ENCODE measurements at regions not wholly inside any gene's neighbourhood (a gene's known extent, or its start where the extent isn't known, plus 50 kb on each side); places are given as distances from the start of the nearest gene placed in this dataset.
"Not testable (repeated sequence)": the region's sequence is repeated elsewhere in the genome, so short reads cannot be mapped to it uniquely, and the experiment has no call there.

GRCh38 chr1:95754412-95754811, 520.4 kb downstream of the RWDD3 start:
- no peaks in the 10 kb centered on the region for H3K4me1 ChIP-seq (ENCODE audit: control insufficient read depth, insufficient read depth, low read length)
- no peaks in the 10 kb centered on the region for H3K27me3 ChIP-seq (replicated peaks; ENCODE audit: control insufficient read depth, insufficient read depth, low read length)
- no peak overlapping the region for H3K9ac ChIP-seq (ENCODE audit: low read length)
- peaks cover 10% of the 10 kb centered on the region for H3K9me3 ChIP-seq (ENCODE audit: control insufficient read depth, low read length)
- no peak for DNase-seq (ENCODE audit: low read depth)
- H3K36me3 ChIP-seq (ENCODE audit: control insufficient read depth, insufficient read depth, low read length, severe bottlenecking) = no peaks in the 10 kb centered on the region
- H3K4me3 ChIP-seq (ENCODE audit: low read length) = no peak overlapping the region

GRCh38 chr1:95766036-95766435, 532.0 kb downstream of the RWDD3 start:
- Histone ChIP-seq H3K9me3 (ENCODE audit: control insufficient read depth, low read length) (no peaks in the 10 kb centered on the region), H3K4me3 (ENCODE audit: low read length) (no peak overlapping the region), H3K9ac (ENCODE audit: low read length) (no peak overlapping the region), H3K4me1 (ENCODE audit: control insufficient read depth, insufficient read depth, low read length) (no peaks in the 10 kb centered on the region), H3K36me3 (ENCODE audit: control insufficient read depth, insufficient read depth, low read length, severe bottlenecking) (no peaks in the 10 kb centered on the region), H3K27me3 (replicated peaks; ENCODE audit: control insufficient read depth, insufficient read depth, low read length) (no peaks in the 10 kb centered on the region)
- no peak for DNase-seq (ENCODE audit: low read depth)

- peaks cover 4% of the 10 kb centered on the region for H3K9me3 ChIP-seq (ENCODE audit: control insufficient read depth, low read length)
- no peak for DNase-seq (ENCODE audit: low read depth)
- no peaks in the 10 kb centered on the region for H3K36me3 ChIP-seq (ENCODE audit: control insufficient read depth, insufficient read depth, low read length, severe bottlenecking)
- H3K27me3 ChIP-seq (replicated peaks; ENCODE audit: control insufficient read depth, insufficient read depth, low read length) = no peaks in the 10 kb centered on the region
- no peaks in the 10 kb centered on the region for H3K4me1 ChIP-seq (ENCODE audit: control insufficient read depth, insufficient read depth, low read length)
- H3K4me3 ChIP-seq (ENCODE audit: low read length) = no peak overlapping the region
- no peak overlapping the region for H3K9ac ChIP-seq (ENCODE audit: low read length)
These were observed 536.6 kb downstream of the RWDD3 start for GRCh38 chr1:95770581-95770980.

- Histone ChIP-seq H3K36me3 (ENCODE audit: control insufficient read depth, insufficient read depth, low read length, severe bottlenecking) (no peaks in the 10 kb centered on the region), H3K4me3 (ENCODE audit: low read length) (no peak overlapping the region), H3K4me1 (ENCODE audit: control insufficient read depth, insufficient read depth, low read length) (no peaks in the 10 kb centered on the region), H3K9ac (ENCODE audit: low read length) (no peak overlapping the region), H3K9me3 (ENCODE audit: control insufficient read depth, low read length) (peaks cover under 1% of the 10 kb centered on the region), H3K27me3 (replicated peaks; ENCODE audit: control insufficient read depth, insufficient read depth, low read length) (no peaks in the 10 kb centered on the region)
- DNase-seq (ENCODE audit: low read depth) = no peak
These were observed 544.2 kb downstream of the RWDD3 start for GRCh38 chr1:95778217-95778616.

- H3K9me3 ChIP-seq (ENCODE audit: control insufficient read depth, low read length) = no peaks in the 10 kb centered on the region
- H3K9ac ChIP-seq (ENCODE audit: low read length) = no peak overlapping the region
- H3K36me3 ChIP-seq (ENCODE audit: control insufficient read depth, insufficient read depth, low read length, severe bottlenecking) = no peaks in the 10 kb centered on the region
- H3K4me1 ChIP-seq (ENCODE audit: control insufficient read depth, insufficient read depth, low read length) = no peaks in the 10 kb centered on the region
- H3K4me3 ChIP-seq (ENCODE audit: low read length) = no peak overlapping the region
- DNase-seq (ENCODE audit: low read depth) = no peak
- H3K27me3 ChIP-seq (replicated peaks; ENCODE audit: control insufficient read depth, insufficient read depth, low read length) = no peaks in the 10 kb centered on the region
These were observed 546.8 kb downstream of the RWDD3 start for GRCh38 chr1:95780836-95781235.

GRCh38 chr1:95790136-95790535, 556.1 kb downstream of the RWDD3 start:
- H3K4me1 ChIP-seq (ENCODE audit: control insufficient read depth, insufficient read depth, low read length) = no peaks in the 10 kb centered on the region
- H3K4me3 ChIP-seq (ENCODE audit: low read length) = no peak overlapping the region
- H3K9me3 ChIP-seq (ENCODE audit: control insufficient read depth, low read length) = peaks cover 4% of the 10 kb centered on the region
- DNase-seq (ENCODE audit: low read depth) = no peak
- no peaks in the 10 kb centered on the region for H3K36me3 ChIP-seq (ENCODE audit: control insufficient read depth, insufficient read depth, low read length, severe bottlenecking)
- H3K9ac ChIP-seq (ENCODE audit: low read length) = no peak overlapping the region
- H3K27me3 ChIP-seq (replicated peaks; ENCODE audit: control insufficient read depth, insufficient read depth, low read length) = no peaks in the 10 kb centered on the region

GRCh38 chr1:95793893-95794292, 559.9 kb downstream of the RWDD3 start:
- Histone ChIP-seq H3K9me3 (ENCODE audit: control insufficient read depth, low read length) (peaks cover 4% of the 10 kb centered on the region), H3K27me3 (replicated peaks; ENCODE audit: control insufficient read depth, insufficient read depth, low read length) (no peaks in the 10 kb centered on the region), H3K4me3 (ENCODE audit: low read length) (no peak overlapping the region), H3K9ac (ENCODE audit: low read length) (no peak overlapping the region), H3K36me3 (ENCODE audit: control insufficient read depth, insufficient read depth, low read length, severe bottlenecking) (no peaks in the 10 kb centered on the region), H3K4me1 (ENCODE audit: control insufficient read depth, insufficient read depth, low read length) (no peaks in the 10 kb centered on the region)
- DNase-seq (ENCODE audit: low read depth) = no peak

GRCh38 chr1:95797761-95798160, 563.8 kb downstream of the RWDD3 start:
- not testable (repeated sequence) for H3K27me3 ChIP-seq (replicated peaks; ENCODE audit: control insufficient read depth, insufficient read depth, low read length); H3K9ac ChIP-seq (ENCODE audit: low read length); H3K4me3 ChIP-seq (ENCODE audit: low read length); DNase-seq (ENCODE audit: low read depth); H3K9me3 ChIP-seq (ENCODE audit: control insufficient read depth, low read length); H3K4me1 ChIP-seq (ENCODE audit: control insufficient read depth, insufficient read depth, low read length); H3K36me3 ChIP-seq (ENCODE audit: control insufficient read depth, insufficient read depth, low read length, severe bottlenecking)

- H3K4me3 ChIP-seq (ENCODE audit: low read length) = no peak overlapping the region
- H3K36me3 ChIP-seq (ENCODE audit: control insufficient read depth, insufficient read depth, low read length, severe bottlenecking) = no peaks in the 10 kb centered on the region
- no peak for DNase-seq (ENCODE audit: low read depth)
- no peaks in the 10 kb centered on the region for H3K4me1 ChIP-seq (ENCODE audit: control insufficient read depth, insufficient read depth, low read length)
- H3K9ac ChIP-seq (ENCODE audit: low read length) = no peak overlapping the region
- peaks cover 2% of the 10 kb centered on the region for H3K9me3 ChIP-seq (ENCODE audit: control insufficient read depth, low read length)
- H3K27me3 ChIP-seq (replicated peaks; ENCODE audit: control insufficient read depth, insufficient read depth, low read length) = no peaks in the 10 kb centered on the region
These were observed 572.2 kb downstream of the RWDD3 start for GRCh38 chr1:95806171-95806570.

- DNase-seq (ENCODE audit: low read depth) = no peak
- no peaks in the 10 kb centered on the region for H3K4me1 ChIP-seq (ENCODE audit: control insufficient read depth, insufficient read depth, low read length)
These were observed 575.4 kb downstream of the RWDD3 start for GRCh38 chr1:95809391-95809790.

GRCh38 chr1:95815511-95815910, 581.5 kb downstream of the RWDD3 start:
- no peaks in the 10 kb centered on the region for H3K4me1 ChIP-seq (ENCODE audit: control insufficient read depth, insufficient read depth, low read length)
- H3K27me3 ChIP-seq (replicated peaks; ENCODE audit: control insufficient read depth, insufficient read depth, low read length) = no peaks in the 10 kb centered on the region
- no peak overlapping the region for H3K4me3 ChIP-seq (ENCODE audit: low read length)
- no peaks in the 10 kb centered on the region for H3K9me3 ChIP-seq (ENCODE audit: control insufficient read depth, low read length)
- no peaks in the 10 kb centered on the region for H3K36me3 ChIP-seq (ENCODE audit: control insufficient read depth, insufficient read depth, low read length, severe bottlenecking)
- DNase-seq (ENCODE audit: low read depth) = no peak
- H3K9ac ChIP-seq (ENCODE audit: low read length) = no peak overlapping the region

More at GRCh38 chr1:95809391-95809790, 575.4 kb downstream of the RWDD3 start:
- Histone ChIP-seq H3K9me3 (ENCODE audit: control insufficient read depth, low read length) (no peaks in the 10 kb centered on the region), H3K4me3 (ENCODE audit: low read length) (no peak overlapping the region), H3K36me3 (ENCODE audit: control insufficient read depth, insufficient read depth, low read length, severe bottlenecking) (no peaks in the 10 kb centered on the region), H3K27me3 (replicated peaks; ENCODE audit: control insufficient read depth, insufficient read depth, low read length) (no peaks in the 10 kb centered on the region), H3K9ac (ENCODE audit: low read length) (no peak overlapping the region)

- Histone ChIP-seq H3K9me3 (ENCODE audit: control insufficient read depth, low read length) (no peaks in the 10 kb centered on the region), H3K4me1 (ENCODE audit: control insufficient read depth, insufficient read depth, low read length) (no peaks in the 10 kb centered on the region), H3K36me3 (ENCODE audit: control insufficient read depth, insufficient read depth, low read length, severe bottlenecking) (no peaks in the 10 kb centered on the region), H3K4me3 (ENCODE audit: low read length) (no peak overlapping the region), H3K9ac (ENCODE audit: low read length) (no peak overlapping the region), H3K27me3 (replicated peaks; ENCODE audit: control insufficient read depth, insufficient read depth, low read length) (no peaks in the 10 kb centered on the region)
- DNase-seq (ENCODE audit: low read depth) = no peak
These were observed 595.5 kb downstream of the RWDD3 start for GRCh38 chr1:95829556-95829955.

All from adipocyte (in vitro differentiated cells).